ENCODE measurements at regions not wholly inside any gene's neighbourhood (a gene's known extent, or its start where the extent isn't known, plus 50 kb on each side); places are given as distances from the start of the nearest gene placed in this dataset.
"Not testable (repeated sequence)": the region's sequence is repeated elsewhere in the genome, so short reads cannot be mapped to it uniquely, and the experiment has no call there.

DNA sequence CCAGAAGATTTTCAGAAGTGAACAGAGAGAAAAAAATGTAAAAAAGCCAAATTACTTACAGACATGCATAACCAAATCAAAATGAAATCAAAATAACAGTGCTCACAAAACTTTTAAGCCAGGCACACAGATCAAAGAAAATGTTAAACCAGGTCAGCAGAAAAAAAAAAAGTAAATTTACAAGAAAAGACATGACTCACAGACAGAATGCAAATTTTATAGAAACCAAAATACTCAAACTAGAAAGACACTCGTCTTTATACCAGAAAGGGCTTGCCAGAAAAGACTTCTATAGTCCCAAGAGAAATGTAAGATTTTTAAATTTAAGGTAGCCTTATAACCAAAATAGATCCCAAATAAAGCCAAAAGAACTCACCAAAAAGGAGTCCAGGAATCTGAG is 86.5 kb upstream of the COG2 start:
- no peak for DNase-seq

DNA sequence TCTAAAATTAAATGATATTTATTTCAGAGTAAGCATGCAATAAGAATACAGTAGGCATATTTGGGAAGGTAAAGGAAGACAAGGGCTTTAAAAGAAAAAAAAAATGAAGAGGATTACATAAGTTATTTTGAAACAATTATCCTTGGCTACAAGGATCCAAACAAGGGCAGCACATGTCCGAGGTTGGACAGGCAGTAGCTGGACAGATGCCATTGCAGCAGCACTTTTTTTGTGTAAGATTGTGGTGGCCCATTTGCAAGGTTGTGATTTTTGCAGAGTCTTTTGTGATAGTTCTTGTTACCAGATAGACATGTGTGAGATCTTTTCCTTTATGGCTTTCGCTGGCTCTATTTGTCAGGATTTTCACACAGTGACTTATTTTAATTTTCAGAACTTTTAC is 89.4 kb upstream of the COG2 start:
- DNase-seq: no peak

DNA sequence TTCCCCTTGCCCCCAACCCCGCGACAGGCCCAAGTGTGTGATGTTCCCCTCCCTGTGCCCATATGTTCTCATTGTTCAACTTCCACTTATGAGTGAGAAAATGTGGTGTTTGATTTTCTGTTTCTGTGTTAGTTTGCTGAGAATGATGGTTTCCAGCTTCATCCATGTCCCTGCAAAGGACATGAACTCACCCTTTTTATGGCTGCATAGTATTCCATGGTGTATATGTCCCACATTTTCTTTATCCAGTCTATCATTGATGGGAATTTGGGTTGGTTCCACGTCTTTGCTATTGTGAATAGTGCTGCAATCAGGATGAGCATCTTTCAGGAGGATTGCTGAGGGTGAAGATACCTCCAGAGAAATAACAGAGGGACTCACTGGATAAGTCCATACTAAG is 91.3 kb upstream of the COG2 start:
- DNase-seq: not testable (repeated sequence)

DNA sequence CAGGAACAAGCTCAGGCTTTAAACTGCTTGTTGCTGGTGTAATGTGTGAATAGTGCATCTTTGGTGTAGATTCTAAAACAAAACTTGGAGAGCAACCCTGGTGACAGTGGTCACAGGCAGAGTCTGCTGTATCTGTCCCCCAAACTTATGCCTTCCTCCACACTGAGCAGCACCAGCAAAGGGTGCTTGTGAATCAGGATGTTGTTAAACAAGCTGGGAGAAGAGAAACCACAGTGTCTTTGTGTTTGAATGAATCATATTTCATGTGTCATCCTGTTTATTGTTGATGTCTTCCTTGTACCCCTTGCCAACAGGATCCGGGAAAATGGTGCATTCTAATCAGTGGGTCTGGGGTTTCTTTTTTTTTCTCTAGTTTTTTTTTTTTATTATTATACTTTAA is 91.9 kb upstream of the COG2 start:
- DNase-seq: no peak

DNA sequence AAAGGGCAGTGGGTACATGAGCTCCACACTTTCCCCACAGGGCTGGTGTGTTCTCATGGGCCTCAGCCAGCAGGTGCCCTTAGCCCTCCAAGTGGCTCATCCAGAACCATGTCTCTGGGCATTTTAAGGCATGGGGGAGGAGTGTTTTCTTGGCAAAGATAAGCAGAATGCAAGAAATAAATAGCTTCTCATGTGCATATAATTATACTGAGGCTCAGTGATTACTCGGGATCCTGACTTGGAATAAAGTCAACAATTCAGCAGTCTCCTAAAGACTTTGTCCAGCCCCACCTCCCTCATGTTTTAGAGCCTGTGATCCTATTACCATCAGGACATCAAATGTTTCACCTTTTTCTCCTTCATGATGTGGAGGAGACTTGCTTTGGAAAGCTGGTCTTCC is 92.7 kb upstream of the COG2 start:
- DNase-seq: no peak

DNA sequence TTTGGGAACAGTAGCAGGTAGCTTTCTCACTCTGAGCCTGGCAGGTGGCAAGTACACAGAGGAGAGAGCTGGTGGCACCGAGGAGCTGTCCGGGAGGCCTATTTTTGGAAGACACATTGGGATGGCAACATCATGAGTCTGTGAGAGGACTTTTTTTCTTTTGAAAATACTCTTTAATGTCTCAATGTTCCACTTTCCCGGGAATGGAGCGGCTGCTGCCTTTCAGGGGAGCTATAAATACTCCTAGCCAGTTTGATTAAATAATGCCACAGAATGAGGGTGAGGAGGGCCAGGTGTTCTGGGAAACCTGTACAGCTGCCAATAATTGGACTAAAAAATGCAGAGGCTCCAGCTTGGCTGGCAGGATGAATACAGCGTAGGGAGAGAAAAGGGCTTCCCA is 93.3 kb upstream of the COG2 start:
- no peak for DNase-seq

DNA sequence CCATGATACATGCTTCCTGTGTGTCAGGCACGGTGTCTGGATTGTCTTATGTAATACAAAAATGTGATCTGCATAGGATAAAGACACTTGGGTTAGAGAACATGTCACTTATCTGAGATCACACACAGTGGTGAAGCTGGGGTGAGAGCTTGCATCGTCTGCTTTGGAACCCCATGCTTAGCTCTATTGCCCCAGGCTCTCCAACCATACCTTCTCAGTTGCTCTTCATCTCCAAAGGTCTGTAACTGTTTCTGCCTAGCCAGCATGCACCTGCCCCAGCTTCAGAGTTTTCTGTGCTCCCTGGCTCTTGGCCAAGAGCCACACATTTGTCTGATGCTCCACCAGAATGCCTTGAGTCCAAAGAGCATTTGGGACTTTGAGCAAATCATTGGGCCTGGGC is 93.9 kb upstream of the COG2 start:
- DNase-seq: no peak

DNA sequence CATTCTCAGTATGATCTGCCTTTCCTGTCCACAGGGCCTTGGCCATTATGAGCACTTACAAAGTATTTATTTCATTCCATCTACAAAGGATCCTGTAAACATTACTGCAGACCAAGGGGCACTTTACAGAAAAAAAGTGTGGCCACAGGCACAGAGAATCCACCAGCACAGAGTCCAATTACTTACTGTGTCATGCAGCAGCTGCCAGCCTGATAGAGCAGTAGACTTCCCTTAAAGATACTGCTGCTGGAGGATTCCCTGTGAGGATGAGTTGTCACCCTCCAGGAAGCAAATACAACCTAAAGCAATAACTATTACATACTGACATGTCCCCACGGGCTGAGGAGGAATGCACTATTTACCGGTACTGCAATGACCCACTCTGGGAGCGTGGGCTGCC is 97.1 kb upstream of the COG2 start:
- no peak for DNase-seq

DNA sequence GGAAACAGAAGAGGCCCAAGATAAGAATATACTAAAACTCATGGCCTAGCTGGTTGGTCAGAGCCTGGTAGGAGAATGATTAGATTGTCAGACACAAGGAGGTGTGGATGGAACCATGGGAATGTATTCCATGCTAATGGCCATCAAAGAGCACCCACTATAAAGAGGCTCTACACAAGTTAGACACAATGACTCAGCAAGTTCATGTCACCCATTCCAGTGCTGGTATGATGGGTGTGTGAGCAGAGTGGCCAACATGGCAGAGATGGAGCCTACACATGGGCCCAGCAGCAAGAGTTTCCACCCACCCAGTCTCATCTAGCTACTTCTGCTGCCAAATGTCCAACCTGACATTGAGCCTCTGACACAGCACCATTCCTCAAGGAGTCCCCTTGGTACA is 97.5 kb upstream of the COG2 start:
- no peak for DNase-seq

DNA sequence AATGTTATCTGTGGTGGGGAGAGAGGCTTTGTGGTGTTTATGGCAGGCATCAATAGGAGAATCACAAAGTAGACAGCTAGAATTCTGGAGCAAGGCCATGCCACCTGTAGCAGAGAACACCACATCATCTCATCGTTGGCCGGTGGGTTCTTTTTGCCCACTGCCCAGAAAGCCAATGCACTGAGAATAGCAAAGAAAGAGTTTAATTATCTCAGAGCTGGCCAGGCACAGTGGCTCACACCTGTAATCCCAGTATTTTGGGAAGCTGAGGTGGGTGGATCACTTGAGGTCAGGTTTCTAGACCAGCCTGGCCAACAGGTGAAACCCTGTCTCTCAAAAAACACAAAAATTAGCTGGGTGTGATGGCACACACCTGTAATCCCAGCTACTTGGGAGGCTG is 99.2 kb upstream of the COG2 start:
- no peak for DNase-seq

DNA sequence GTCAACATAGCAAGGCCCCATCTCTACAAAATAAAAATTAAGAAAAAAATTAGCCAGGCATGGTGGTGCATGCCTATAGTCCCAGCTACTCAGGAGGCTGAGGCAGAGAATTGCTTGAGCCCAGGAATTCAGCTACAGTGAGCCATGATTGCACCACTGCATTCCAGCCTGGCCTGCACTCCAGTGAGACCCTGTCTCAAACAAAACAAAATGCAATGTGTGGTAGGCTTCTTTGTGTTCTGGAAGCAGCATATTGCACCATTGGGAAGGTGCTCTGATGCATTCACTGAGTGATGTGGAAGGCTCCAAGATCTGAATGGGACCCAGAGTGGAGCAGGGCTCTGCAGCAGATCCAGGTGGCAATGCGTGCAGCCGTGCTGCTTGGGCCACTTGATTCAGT is 99.6 kb upstream of the COG2 start:
- no peak for DNase-seq

DNA sequence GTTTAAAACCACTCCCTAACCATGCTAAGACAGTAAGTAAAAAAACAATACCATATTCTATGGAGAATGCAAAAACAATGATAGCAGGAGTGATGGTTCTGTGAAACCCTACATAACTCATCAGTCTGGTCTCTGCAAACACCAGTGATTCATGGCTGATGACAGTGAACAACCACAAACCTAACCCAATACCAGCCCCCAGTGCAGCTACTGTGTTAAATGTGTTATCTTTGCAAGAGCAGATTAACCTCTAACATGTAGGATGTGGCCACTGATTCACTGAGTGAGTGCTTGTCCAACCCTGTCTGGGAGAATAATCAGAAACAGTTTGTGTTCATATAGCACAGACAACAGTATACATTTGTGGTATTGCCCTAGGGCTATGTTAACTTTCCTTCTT is 100.2 kb upstream of the COG2 start:
- DNase-seq: no peak

DNA sequence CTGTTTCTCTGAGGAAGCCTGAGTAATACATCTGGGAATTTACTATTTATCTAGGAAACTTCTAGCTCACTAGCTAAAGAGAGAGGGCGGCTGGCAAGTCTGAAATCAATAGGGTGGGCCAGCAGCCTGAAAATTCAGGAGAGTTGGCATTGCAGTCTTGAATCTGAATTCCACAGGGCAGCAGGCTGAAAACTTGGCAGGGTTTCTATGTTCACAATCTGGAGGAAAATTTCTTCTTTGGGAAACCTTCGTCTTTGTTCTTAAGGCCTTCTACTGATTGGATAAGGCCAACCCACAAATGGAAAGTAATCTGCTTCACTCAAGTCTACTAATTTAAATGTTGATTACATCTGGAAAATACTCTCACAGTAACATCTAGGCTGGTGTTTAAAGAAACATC is 101.0 kb upstream of the COG2 start:
- no peak for DNase-seq

DNA sequence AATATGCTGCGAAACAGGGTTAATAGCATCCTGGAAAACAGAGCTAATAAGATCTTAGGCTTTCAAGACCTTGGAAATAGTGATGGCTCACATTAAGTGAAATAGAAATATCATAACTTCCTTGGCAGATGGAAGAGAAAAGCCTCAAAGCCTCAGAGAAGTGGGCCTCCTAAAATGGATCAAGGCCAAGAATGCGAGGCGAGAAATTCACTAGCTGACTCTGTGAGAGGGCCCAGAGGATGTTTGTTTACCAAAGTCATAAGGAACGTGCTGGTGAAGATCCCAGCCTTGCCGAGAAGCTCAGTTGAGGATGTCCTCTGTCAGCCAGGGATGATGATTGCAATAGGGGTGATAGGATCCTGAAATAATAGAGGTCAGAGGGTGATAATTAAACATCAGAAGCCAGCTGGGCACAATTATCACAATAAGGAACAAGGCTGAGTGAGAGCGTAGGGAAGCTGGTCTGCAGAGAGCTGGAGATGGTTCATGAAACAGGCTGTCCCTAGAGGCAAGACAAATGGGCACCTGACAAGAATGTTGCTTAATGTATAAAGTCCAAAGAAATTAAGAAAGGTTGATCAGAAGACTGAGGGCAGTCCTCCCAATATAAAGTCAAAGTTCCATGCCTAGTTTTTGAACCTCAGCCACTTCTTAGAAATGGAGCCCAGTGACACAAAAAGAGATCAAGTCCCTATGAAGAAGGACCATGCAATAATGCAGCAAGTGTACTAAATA is 101.7 kb upstream of the COG2 start:
- no peak for DNase-seq

DNA sequence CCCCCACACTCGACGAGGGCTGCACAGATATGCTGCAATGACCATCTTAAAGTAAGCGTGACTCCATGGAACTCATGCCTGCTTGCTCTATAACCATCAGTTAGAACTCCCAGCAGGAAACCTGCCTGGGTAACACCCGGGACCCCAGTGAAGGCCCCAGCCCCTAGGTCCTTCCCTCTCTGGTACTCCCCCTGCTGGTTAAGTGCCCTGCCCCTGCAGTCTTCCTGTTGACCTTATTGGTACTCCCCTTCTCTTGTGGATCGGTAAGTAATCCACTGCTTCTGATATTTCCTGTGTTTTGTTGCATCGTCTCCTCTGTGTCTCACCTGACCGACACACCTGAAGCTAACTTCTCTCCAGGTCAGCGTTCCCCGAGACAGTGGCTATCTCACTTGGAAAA is 104.8 kb upstream of the COG2 start:
- DNase-seq: no peak

DNA sequence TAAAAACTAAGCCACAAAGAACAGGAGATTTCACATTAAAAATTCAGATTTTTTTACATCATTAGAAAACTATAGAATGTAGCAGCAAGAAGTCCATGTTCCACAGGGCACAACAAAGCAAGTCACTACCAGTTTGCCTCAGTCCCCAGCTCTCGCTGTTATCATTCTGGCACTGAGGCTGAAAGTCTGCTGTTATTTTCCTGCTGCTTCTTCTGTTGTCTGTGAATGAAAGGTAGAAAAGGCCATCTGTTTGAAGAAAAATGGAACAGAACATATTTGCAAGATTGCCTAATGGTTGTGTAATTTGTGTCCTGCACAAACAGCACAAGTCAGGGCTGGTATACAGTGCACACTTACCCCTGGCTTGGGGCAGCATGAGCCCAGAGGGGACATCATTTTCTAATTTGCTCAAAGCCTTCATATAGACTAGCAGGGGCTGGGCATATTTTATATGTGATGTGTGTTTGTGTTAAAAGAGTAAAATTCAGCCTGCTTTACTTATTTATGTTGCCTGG is 105.6 kb upstream of the COG2 start:
- no peak for DNase-seq

DNA sequence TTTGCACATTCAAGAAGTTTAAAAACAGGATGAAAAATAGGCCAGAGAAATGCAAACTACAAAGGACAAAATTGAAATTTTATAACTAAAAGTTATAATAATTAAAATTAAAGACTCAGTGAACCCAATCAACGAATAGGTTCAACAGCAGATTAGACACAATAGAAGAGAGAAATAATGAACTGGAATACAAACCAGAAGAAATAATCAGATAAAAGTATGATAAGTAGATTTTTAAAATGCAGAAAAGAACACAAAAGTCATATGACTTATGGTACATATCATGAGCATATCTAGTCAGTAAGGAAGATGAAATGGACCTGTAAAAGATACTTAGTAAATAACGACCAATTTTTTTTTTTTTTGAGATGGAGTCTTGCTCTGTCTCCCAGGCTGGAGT is 108.1 kb upstream of the COG2 start:
- no peak for DNase-seq

DNA sequence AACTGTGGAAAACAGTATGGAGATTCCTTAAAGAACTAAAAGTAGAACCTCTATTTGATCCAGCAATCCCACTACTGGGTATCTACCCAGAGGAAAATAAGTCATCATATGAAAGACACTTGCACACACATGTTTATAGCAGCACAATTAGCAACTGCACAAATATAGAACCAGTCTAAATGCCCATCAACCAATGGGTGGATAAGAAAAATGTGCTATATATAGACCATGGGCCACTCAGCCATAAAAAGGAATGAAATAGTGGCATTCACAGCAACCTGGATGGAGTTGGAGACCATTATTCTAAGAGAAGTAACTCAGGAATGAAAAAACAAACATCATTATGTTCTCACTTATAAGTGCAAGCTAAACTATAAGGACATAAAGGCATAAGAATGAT is 105.0 kb upstream of the PGBD5 start:
- no peak for DNase-seq

DNA sequence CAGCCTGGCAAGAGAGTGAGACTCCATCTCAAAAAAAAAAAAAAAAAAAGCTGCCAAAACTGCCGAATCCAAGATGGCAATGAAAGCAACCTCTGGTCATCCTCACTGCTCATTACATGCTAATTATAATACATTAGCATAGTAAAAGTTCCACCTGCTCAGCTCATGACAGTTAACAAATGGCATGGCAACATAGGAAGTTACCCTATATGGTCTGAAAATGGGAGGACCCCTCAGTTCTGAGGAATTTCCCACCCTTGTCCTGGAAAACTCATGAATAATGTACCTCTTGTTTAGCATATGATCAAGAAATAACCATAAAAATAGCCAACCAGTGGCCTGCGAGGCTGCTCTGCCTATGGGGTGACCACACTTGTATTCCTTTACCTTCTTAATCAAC is 93.1 kb upstream of the PGBD5 start:
- no peak for DNase-seq

DNA sequence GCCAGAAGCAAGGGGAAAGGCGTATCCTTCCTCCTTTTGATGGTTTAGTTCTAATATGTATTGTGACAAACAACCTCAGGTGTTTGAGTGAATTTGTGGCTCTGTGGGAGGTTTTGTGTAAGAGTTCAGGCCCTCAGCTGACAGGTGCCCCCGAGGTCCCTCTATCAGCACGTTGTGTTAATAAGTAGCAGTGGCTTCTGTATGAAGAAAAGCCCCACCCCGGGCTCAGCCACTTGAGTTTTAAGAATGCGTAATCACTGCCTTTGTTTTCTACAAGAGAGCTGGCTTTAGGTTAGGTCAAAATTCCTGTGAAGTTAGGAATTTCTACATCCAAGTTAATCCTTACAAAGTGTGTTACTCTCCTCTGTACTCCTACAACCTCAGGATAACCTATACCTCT is 92.4 kb upstream of the PGBD5 start:
- no peak for DNase-seq

DNA sequence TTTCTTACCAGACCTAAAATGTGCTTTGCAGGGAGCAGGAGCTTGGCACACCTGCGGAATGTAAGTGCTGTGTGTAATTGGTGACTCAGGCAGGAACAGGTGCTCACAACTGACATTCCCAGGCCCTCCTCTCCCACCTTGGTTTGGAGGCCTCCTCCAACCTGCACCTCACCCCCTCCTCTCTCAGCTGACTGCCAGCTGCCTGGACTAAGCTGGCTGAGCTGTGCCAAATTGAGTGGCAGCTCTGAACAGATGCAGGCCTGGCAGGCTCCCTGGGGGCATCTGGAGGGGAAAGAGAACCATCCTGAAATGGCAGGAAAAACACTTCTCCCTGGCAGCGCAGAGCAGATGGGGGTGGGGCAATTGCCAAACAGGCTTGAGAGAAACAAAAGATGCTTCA is 91.7 kb upstream of the PGBD5 start:
- no peak for DNase-seq

DNA sequence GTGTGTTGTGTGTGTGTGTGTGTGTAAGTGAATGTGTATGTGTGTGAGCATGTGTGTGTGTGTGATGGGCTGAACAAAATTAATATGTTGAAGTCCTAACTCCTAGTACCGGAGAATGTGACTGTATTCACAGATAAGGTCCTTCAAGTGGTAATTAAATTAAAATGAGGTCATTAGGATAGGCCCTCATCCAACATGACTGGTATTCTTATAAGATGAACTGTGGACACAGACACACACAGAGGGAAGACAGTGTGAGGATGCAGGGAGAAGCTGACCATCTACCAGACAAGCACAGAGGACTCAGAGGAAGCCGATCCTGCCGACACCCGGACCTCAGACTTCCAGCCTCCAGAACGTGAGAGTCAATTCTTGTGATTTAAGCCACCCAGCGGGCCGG is 91.2 kb upstream of the PGBD5 start:
- DNase-seq: no peak

DNA sequence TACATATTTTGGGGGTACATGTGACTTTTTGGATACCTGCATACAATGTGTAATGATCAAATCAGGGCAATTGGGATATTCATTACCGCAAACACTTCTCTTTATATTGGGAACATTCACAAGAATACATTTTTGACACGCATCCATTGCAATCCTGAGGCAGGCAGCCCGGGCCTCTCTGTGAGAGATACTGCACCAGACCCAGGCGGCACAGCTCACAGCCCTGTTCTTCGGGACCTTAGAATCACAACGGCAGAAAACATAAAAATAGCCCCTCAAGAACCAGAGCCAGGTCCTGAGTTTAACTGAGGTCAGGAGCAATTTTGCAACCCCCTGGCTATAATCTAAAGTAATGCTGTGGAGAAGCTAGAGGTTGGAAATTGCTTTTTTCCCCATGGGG is 90.8 kb upstream of the PGBD5 start:
- no peak for DNase-seq

DNA sequence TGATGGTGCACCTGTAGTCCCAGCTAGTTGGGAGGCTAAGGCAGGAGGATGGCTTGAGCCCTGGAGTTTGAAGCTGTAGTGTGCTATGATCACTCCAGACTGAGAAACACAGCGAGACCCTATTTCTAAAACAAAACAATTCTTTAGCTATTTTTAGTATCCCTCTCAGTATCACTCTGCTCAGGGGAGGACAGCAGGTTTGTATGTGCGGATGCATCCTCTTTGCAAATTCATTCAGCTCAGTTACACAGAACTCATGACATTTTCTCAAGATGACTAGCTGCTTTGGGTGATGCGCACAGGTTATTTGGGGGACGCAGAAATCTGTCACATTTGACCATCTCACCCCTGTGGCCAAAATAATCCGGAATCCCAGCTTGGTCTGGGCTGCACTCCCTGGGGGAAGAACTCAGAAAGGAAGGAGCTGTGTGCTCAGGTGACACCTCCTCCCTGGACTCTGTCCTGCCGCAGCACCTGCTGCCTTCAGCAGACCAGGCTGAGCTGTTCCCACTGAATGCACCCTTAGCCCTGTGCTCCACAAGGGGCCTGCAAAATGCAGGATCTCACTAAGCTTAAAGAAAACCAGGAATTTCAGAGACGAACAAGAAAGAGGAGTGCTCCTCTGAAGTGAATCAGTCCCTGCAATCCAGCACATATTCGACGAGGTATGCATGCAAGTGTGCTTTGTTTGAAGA is 89.5 kb upstream of the PGBD5 start:
- DNase-seq: no peak

DNA sequence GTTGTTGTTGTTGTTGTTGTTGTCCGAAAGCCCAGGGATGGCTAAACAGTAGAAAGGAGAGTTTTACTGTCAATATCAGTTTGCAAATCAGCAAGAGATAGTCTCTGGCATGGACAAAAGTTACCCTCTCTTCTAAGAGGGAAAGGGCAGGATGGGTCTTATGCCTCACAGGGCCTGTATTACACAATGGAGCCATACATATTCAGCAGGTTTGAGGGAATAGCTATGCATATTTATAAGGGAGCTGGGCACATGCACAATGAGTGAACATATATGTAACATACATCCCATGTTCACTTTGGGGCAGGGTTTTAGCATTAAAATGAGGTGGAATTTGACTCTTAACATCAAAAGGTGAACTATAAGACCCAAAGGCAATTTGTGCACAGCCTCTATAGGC is 84.4 kb upstream of the PGBD5 start:
- DNase-seq: no peak

Data from T1000 (cell line).